NT2/D1 (cell line): ENCODE measurements at regions not wholly inside any gene's neighbourhood (a gene's known extent, or its start where the extent isn't known, plus 50 kb on each side); places are given as distances from the start of the nearest gene placed in this dataset.

Experiments used
- DNase-seq: peaks from one replicate; pipeline ENCODE4 v3.0.0-alpha.2; 2011; ENCODE audit warnings: low read depth, low spot score
- H3K27me3 ChIP-seq: 2 replicates; pipeline ENCODE4 v1.6.0; 2011; ENCODE audit warnings: mild to moderate bottlenecking; ENCODE audit not compliant: insufficient read length, insufficient read depth
- H3K36me3 ChIP-seq: 2 replicates; pipeline ENCODE4 v1.6.1; 2011; ENCODE audit warnings: mild to moderate bottlenecking, low read length, mixed read lengths; ENCODE audit not compliant: insufficient read depth, insufficient read length
- H3K4me1 ChIP-seq: 2 replicates; pipeline ENCODE4 v1.5.1; 2011; ENCODE audit not compliant: insufficient read depth, insufficient read length
- H3K4me3 ChIP-seq: 2 replicates; pipeline ENCODE4 v1.5.1; 2011; ENCODE audit warnings: low read depth; ENCODE audit not compliant: insufficient read length
- H3K9ac ChIP-seq: 2 replicates; pipeline ENCODE4 v1.6.0; 2011; ENCODE audit warnings: low read depth; ENCODE audit not compliant: insufficient read length
- H3K9me3 ChIP-seq: 2 replicates; pipeline ENCODE4 v1.5.1; 2011; ENCODE audit warnings: mild to moderate bottlenecking, low read length; ENCODE audit not compliant: insufficient read depth
- SUZ12 ChIP-seq: IDR thresholded peaks from 2 replicates; pipeline ENCODE4 v1.6.1; 2011; ENCODE audit not compliant: insufficient read length, insufficient read depth; ENCODE audit errors: extremely low read depth
- YY1 ChIP-seq: IDR thresholded peaks from 2 replicates; pipeline ENCODE4 v1.6.1; 2011; ENCODE audit not compliant: insufficient read length, insufficient read depth
- ZNF274 ChIP-seq: IDR thresholded peaks from 2 replicates; pipeline ENCODE4 v1.6.1; 2011; ENCODE audit warnings: mild to moderate bottlenecking, low read depth, low read length

DNA sequence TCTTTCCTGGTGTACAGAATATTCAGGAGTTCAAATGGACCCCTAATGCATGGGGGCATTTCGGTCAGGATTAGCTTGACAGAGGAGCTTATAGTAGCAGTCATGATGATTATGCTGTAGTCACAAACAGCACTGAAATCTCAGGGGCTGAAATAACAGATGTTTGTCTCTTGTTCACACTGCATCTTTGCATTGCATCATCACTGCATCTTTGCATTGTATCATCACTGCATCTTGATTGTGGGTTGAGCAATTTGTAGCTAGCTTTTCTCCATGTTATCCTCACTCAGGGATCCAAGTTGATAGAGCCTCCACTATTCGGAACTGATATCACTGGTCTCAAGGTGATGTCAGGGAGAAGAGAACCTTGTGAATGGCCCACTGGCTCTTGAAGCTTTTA, 160.9 kb downstream of the GATB start:
- Histone ChIP-seq H3K9me3 (no peaks in the 10 kb centered on the region), H3K9ac (no peak overlapping the region), H3K4me3 (no peak overlapping the region), H3K36me3 (no peaks in the 10 kb centered on the region), H3K27me3 (no peaks in the 10 kb centered on the region), H3K4me1 (no peaks in the 10 kb centered on the region)
- no peak for DNase-seq
- no peak for TF ChIP-seq ZNF274

DNA sequence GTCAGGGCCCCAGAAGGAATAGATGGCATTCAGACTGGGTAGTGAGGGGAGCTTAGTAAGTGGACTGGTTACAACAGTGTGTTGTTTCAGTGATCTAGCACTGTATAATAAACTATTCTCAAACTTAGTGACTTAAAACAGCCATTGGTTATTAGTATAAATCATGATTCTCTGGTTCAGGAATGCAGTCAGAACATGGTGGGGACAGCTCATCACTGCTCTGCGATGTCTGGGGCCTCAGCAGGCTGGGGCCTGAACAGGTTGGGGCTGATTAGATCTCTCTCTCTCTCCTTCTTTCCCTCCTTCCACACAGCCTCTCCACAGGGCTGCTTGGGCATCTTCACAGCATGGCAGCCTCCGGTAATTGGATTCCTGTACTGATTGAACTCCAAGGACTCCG, 160.4 kb downstream of the GATB start:
- TF ChIP-seq SUZ12 (no peak), YY1 (no peak)
- no peaks in the 10 kb centered on the region for H3K4me1 ChIP-seq
- H3K4me3 ChIP-seq = no peak overlapping the region
- H3K9me3 ChIP-seq = no peaks in the 10 kb centered on the region
- H3K27me3 ChIP-seq = no peaks in the 10 kb centered on the region
- H3K36me3 ChIP-seq = no peaks in the 10 kb centered on the region
- H3K9ac ChIP-seq = no peak overlapping the region
- DNase-seq = no peak

DNA sequence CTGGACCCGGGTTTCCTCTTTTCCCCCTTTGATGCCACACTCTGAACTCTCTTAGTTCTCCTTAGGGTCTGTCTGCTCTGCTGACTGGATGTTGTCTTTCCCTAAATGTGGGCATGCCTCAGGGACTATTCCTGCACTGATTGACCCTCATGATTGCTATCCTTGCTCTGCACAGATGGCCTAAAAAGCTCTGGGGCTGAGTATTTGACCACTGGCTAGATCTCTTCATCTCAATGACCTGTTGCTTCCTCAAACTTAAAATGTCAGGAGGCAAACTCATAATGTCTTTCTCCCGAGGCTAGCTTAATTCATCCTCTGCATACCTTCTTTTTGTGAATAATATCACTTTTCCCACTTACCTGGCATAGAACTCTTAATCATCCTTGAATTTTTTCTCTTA, 157.4 kb downstream of the GATB start:
- Histone ChIP-seq H3K4me1 (no peaks in the 10 kb centered on the region), H3K36me3 (no peaks in the 10 kb centered on the region)

DNA sequence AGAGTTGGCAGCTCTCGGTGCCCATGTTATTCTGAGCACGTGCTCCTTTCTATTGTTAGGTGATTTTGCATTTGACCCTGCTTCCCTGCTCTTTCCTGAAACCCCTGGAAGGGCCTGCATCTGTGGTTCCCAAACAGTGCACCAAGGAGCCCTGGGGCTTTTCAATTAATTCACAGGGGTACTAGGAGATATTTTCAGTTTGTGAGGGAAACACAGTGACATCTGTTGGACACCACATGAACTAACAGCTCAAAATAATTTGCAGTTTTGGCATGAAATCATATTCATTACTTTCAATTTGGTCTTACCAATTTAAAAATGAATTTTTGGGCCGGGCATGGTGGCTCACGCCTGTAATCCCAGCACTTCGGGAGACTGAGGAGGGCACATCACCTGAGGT, 156.6 kb downstream of the GATB start:
- Histone ChIP-seq H3K27me3 (no peaks in the 10 kb centered on the region), H3K9me3 (no peaks in the 10 kb centered on the region), H3K36me3 (no peaks in the 10 kb centered on the region), H3K4me3 (no peak overlapping the region), H3K4me1 (no peaks in the 10 kb centered on the region), H3K9ac (no peak overlapping the region)
- TF ChIP-seq YY1 (no peak), ZNF274 (no peak), SUZ12 (no peak)
- DNase-seq = no peak

More for the DNA sequence above, 157.4 kb downstream of the GATB start:
- no peaks in the 10 kb centered on the region for H3K27me3 ChIP-seq
- TF ChIP-seq ZNF274 = no peak
- no peak for TF ChIP-seq SUZ12
- no peak for TF ChIP-seq YY1
- no peak overlapping the region for H3K9ac ChIP-seq
- no peak overlapping the region for H3K4me3 ChIP-seq
- no peaks in the 10 kb centered on the region for H3K9me3 ChIP-seq
- no peak for DNase-seq

DNA sequence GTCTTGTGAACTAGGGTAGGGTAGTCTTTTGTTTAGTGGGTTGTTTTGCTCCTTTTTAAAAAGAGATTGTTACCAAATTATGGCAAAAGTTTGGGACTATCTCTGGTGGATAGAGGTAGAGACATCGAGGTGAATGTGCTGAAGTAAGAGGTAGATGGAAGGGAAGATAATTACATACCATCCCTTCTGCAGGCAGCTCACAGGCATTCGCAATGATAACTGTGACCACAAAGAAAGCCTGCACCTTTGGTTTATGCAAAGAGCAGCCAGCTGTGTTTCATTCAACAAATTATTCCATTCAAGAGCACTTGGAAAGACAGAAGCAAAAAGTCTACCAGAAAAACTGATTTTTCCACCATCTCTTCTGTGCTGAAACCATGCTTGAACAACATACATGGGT, 155.6 kb downstream of the GATB start:
- Histone ChIP-seq H3K27me3 (no peaks in the 10 kb centered on the region), H3K9ac (no peak overlapping the region), H3K9me3 (no peaks in the 10 kb centered on the region), H3K36me3 (no peaks in the 10 kb centered on the region), H3K4me1 (no peaks in the 10 kb centered on the region), H3K4me3 (no peak overlapping the region)
- no peak for DNase-seq
- TF ChIP-seq SUZ12 (no peak), ZNF274 (no peak)

DNA sequence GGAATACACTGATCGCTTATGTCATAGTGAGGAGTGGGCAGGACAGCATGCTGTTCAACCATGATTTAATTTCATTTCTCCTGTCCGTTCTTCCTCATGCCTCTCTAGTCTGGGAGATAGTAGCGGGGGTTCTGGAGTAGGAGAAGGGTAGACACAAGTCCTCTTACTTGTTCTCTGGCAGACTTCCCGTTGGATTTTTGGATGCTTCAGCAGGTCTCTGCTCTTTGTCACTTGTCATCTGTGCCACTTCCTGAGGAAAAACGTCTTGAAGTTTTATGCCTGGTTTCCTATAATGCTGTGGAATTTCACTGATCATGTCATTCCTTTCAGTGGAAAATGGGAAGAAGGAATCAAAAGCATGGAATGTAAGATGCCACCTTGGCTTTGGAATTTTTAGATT, 154.7 kb downstream of the GATB start:
- H3K4me1 ChIP-seq = no peaks in the 10 kb centered on the region
- no peaks in the 10 kb centered on the region for H3K27me3 ChIP-seq
- no peaks in the 10 kb centered on the region for H3K9me3 ChIP-seq
- no peak overlapping the region for H3K9ac ChIP-seq
- H3K36me3 ChIP-seq = no peaks in the 10 kb centered on the region
- H3K4me3 ChIP-seq = no peak overlapping the region
- DNase-seq = no peak
- TF ChIP-seq YY1 (no peak), ZNF274 (no peak), SUZ12 (no peak)

DNA sequence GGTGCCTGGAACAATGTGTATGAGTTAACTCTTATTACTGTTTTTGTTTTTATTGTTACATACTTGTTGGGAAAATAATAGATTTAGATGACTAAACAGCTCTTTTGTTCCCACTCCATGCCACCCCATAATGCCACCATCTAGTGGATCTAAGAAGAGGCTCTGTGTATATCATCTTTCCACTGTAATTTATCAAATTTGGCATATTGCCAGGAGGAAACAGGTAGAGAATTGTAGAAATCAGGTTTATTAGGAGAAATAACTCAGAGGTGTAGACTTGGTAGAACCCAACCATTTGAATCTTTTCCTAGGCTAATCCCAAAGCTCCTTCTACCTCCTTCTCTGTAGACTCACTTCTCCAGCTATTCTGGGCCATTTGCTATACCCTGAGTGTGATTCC, 150.6 kb downstream of the GATB start:
- H3K9ac ChIP-seq = no peak overlapping the region
- H3K9me3 ChIP-seq = no peaks in the 10 kb centered on the region
- no peaks in the 10 kb centered on the region for H3K27me3 ChIP-seq
- no peak for DNase-seq
- TF ChIP-seq ZNF274 (no peak), YY1 (no peak), SUZ12 (no peak)
- H3K4me1 ChIP-seq = no peaks in the 10 kb centered on the region
- no peak overlapping the region for H3K4me3 ChIP-seq
- H3K36me3 ChIP-seq = no peaks in the 10 kb centered on the region

DNA sequence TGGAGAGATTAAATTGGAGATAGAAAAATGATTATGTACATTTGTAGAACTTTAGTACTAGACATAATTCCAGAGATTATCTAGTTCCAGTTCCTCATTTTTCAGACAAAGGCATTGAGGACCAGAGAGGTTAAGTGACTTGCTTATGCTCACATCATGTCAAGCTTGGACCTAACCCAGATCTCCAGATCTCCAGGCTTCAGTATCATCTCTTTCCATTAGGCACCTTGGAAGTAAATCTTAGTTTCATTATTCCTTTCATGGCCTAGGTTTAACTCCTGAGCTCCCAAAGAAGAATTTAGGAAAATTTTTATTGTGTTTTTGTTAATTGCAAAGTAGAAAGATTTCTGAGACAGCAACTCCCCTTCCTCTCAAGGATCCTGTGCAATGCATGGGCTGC, 148.8 kb downstream of the GATB start:
- DNase-seq = no peak
- no peaks in the 10 kb centered on the region for H3K27me3 ChIP-seq
- H3K4me3 ChIP-seq = no peak overlapping the region
- H3K4me1 ChIP-seq = no peaks in the 10 kb centered on the region
- TF ChIP-seq SUZ12 (no peak), YY1 (no peak), ZNF274 (no peak)
- H3K36me3 ChIP-seq = no peaks in the 10 kb centered on the region
- H3K9me3 ChIP-seq = no peaks in the 10 kb centered on the region
- H3K9ac ChIP-seq = no peak overlapping the region
